Vagina (tissue), 2 donors: ENCODE measurements at regions not wholly inside any gene's neighbourhood (a gene's known extent, or its start where the extent isn't known, plus 50 kb on each side); places are given as distances from the start of the nearest gene placed in this dataset.

Experiments used
- CTCF ChIP-seq, 3 experiments: fragments of 450-650 bp in 2 of 3; fragments of 200-600 bp in 1 of 3; sonication (generic) in 1 of 3; IDR thresholded peaks; one replicate each; pipeline ENCODE4 v1.5.1; 2017 to 2019; ENCODE audit warnings: antibody characterized with exemption in 3 of 3, mild to moderate bottlenecking in 2 of 3, moderate library complexity in 2 of 3
- POLR2A ChIP-seq, 2 donors: fragments of 450-650 bp; IDR thresholded peaks; one replicate each; pipeline ENCODE4 v1.6.1; 2017; ENCODE audit warnings: antibody characterized with exemption in 2 of 2, mild to moderate bottlenecking in 2 of 2, moderate library complexity in 2 of 2

GRCh38 chr6:170208182-170208601, 82.7 kb downstream of the DLL1 start:
- TF ChIP-seq CTCF (IDR thresholded peaks at IDR 0.05) (no peak), POLR2A (IDR thresholded peaks at IDR 0.05) (no peak)
